HG02623 (cell line): ENCODE measurements at regions not wholly inside any gene's neighbourhood (a gene's known extent, or its start where the extent isn't known, plus 50 kb on each side); places are given as distances from the start of the nearest gene placed in this dataset.

Source experiments
- ATAC-seq: cut with Tn5 transposase; IDR thresholded peaks from one replicate; pipeline ENCODE4 v1.9.1; 2021; ENCODE audit warnings: moderate library complexity; ENCODE audit not compliant: unreplicated experiment

- ATAC-seq: no peak
These were observed 80.4 kb upstream of the BTN3A2 start for GRCh38 chr6:26284537-26285142.

GRCh38 chr6:26285143-26286134, 79.6 kb upstream of the BTN3A2 start:
- ATAC-seq: peak; percentile 73

DNA sequence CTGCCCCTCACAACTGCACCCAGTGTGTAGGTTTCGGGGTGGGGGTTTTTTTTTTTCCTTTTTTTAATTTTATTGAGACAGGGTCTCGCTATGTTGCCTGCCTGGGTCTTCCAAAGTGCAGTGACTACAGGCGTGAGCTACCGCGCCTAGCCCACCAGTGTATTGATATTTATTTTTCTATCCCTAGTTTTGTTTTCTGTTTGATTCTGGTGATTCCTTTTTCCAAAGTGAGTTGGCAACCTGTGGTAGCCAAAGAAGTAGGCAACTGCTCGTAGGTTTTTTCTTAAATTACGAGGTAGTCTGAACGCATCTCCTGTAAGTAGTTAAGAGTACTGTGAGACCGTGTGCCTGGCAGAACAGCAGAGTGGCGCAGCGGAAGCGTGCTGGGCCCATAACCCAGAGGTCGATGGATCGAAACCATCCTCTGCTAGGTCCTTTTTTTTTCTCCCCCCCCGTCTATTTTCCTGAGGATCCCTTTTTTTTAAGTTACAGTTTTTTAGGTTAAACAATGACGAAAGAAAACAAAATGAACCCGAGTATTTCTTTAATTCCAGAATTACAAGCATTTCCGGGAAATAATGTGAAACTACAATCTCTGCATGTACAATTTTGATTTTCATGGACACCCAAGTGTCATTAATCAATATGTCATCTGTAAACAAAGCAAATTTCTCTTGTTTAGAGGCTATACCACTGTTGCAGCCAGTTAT, 78.7 kb upstream of the BTN3A2 start:
- ATAC-seq: no peak

DNA sequence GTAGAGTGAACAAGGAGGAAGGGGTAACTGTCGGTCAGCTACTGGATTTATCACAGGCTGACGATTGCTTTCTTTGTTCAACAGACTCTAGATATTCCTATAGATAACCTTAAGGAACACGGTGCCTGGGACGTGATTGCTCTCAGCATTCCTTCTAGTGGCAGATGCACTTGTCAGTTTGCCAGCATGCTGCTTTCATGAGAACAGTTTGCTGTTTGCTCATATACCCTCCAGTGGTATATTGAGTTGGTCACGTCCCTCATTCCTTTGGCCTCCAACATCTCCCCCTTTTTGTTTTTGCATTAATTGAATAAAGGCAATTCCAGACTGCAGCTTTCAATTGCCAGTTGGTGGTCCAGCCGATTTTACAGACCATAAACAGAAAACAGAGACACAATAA, 76.8 kb upstream of the BTN3A2 start:
- ATAC-seq: no peak

- no peak for ATAC-seq
These were observed 74.1 kb upstream of the BTN3A2 start for GRCh38 chr6:26290941-26291340.

DNA sequence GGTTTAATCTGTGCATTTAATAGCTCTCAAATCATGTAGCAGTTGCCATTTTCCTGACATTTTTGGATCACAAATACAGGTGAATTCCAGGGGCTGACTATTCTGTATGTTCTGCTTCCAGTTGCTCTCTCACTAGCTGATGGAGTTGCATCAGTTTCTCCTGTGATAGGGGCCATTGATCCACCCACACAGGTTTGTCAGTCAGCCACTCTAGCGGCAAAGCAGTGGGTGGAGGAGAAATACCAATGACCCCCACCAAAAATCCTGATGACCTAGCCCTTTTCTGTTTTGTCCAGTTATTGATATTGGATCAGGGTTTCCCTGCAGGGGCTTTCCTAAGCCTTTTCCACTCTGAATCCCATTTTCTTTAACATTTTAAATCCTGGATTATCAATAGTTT, 72.3 kb upstream of the BTN3A2 start:
- ATAC-seq: no peak

- ATAC-seq: no peak
These were observed 70.7 kb upstream of the BTN3A2 start for GRCh38 chr6:26294302-26294701.

DNA sequence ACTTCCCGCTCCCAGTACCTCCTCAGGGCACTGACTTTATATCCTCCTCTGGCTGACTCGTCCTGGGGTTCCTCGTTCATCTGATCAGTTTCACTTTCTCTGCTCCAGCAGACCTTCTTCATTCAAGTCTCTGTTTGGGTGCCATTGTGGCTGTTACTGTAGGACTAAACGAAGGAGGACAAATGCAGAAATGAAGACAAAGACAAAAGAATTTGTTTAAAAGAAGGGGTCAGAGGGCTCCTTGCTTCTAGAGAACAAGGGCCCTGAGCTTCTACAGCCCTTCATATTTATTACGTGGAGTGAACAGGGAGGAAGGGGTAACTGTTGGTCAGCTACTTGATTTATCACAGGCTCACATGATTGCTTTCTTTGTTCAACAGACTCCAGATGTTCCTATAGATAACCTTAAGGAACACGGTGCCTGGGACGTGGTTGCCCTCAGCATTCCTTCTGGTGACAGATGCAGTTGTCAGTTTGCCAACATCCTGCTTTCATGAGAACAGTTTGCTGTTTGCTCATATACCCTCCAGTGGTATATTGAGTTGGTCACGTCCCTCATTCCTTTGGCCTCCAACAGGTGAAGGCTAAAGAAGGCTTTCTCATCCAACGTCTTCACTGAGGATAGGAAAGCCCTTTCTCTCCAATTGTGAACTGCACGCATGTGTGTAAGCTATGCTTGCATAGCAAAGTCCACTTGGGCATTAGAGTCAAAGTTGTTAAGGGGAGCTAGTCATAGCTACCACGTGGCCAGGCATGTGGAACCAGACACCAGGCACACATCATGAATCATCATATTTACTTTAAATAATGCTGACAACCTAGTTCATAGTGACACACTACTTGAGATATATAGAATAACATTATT, 69.1 kb upstream of the BTN3A2 start:
- ATAC-seq: no peak

GRCh38 chr6:26296556-26296856, 68.5 kb upstream of the BTN3A2 start:
- ATAC-seq: no peak

DNA sequence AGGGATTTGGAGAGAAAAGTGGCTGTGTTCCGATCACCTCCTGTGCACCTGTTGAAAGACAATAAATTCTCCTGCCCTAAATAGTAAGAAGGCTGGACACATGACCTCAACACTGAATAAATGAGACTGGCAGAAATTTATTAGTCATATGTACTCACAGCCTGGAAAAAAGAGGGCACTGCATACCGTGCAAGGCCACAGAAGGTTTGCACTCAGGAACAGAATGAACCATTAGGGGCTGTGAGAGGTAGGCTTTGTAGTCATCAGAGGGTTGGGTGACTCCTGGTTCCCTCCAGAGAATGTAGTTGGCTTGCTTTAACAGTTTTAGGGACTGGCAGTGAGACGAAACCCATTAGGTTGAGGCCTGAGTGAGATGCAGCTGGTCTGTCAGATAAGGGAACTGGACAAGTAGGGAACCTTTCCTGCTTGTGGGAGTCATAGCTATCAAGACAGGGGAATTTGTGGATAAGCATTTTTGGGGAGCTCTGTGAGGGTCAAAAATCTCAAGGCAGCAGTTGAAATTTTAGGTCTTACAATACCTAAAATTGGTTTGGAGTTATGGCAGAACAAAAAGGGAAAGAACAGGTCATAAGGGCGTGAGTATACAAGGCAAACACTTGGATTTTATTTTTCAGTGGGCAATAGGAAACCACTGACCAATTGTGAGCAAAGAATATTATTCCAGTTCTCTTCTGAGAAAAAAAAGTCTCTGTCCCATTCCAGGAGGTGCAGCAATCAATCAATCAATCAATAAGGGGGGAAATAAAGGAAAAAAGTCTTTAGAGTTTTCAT, 67.9 kb upstream of the BTN3A2 start:
- ATAC-seq: no peak

DNA sequence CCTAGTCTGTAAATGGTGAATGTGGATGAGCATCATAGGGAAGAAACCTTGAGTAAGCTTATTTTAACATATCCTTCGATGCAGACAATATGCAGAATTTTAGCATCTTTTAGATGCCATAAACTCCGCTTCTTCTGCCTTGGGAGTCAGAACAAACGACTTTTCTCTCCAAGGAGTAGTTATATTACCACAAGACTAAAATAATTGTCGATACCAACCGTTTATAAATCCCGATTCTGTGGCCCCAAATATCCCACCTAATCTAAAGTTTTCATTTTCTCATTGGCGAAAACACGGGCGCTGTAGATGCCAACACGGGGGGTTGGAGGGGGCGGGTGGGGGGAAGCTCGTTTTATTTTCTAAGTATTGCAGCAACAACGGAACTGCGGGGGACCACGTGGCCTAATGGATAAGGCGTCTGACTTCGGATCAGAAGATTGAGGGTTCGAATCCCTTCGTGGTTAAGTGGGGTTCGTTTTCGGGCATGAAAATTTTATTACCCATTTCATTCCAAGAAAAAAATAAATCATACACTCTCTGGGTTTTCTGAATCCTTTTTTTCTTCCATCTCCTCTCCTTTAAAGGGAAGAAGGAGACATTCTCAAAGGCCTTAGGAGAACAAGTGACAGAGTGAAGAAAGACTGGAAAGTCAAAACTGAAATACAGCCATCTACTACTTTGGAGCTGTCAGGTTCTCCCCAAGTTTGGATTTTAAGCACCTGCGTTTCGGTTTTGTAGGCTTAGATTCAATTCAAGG, 65.5 kb upstream of the BTN3A2 start:
- ATAC-seq: no peak

GRCh38 chr6:26300043-26300331, 65.0 kb upstream of the BTN3A2 start:
- no peak for ATAC-seq

GRCh38 chr6:26300359-26300758, 64.6 kb upstream of the BTN3A2 start:
- ATAC-seq: no peak

DNA sequence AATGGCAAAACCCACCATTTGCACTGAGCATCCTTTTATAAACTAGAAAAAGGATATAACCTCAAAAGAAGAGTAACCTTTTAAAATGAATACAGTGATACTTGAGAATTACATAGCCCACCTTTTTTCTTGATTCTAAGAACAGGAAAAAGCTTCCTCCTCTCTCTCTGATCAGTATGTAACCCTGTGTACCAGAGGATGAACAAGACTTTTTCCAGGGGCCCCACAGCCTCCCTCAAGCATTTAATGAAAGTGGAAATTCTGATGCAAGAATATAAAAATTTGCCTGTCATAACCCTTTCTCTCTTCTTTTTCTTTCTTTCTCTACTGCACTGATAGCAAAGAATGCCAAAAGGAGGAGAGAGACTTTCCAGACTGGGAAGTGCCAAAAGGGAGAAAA, 64.2 kb upstream of the BTN3A2 start:
- no peak for ATAC-seq

DNA sequence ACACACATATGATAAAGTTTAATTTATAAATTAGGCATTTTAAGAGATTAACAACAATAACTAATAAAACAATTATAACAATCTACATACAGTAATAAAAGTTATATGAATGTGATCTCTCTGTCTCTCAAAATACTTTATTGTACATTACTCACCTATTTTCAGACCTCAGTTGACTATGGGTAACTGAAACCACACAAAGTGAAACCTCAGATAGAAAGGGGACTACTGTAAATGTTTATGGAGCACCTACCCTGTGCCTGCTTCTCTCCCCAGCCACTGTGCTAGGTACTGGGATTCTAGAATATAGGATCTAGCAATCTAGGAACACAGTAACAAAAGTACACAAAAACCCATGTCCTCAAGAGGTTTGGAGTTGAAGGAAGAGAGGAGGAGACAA, 63.4 kb upstream of the BTN3A2 start:
- ATAC-seq: no peak

GRCh38 chr6:26302941-26303559, 61.9 kb upstream of the BTN3A2 start:
- no peak for ATAC-seq

- ATAC-seq: no peak
These were observed 60.7 kb upstream of the BTN3A2 start for GRCh38 chr6:26304213-26304796.

DNA sequence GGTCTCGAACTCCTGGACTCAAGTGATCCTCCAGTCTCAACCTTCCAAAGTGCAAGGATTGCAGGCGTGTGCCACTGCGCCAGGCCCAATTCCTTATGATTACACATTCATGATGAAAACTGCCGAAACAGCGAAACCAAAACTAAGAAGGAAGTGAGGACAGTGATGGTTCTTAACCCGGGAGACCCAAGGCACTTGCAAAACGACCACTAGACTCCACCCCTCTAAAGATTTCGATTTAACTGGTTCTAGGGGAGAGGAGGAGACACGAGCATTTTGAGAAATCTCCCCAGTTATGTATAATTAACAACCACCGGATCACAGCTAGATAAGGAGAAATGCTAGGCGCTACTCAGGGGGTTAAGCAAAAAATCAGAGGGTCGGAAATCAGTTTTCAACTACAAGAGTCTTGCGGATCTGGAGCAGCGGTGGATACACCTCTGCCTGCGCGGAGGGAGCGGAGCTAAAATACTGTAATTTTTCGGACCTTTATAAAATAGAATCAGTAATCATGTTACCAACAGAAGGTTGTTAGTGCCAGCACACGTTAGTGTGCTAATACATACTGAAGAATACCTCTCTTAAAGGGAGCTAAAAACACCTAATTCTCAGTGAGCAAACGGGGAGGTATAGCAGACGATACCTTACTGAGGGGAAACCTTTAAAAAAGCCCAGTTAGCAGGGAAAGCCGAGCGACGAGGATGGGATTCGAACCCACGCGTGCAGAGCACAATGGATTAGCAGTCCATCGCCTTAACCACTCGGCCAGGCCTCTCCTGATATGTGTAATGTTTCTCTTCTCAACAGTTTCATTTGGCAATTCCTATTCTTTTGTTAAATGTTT, 60.0 kb upstream of the BTN3A2 start:
- ATAC-seq: no peak
